CD1c-positive myeloid dendritic cell (primary cell): ENCODE measurements at regions not wholly inside any gene's neighbourhood (a gene's known extent, or its start where the extent isn't known, plus 50 kb on each side); places are given as distances from the start of the nearest gene placed in this dataset.

Experiments used
- DNase-seq: peaks from one replicate; pipeline ENCODE4 v3.0.0-alpha.2; 2016; ENCODE audit errors: extremely low spot score

- no peak for DNase-seq
Measured at GRCh38 chr12:84807249-84807648, 105.3 kb downstream of the SLC6A15 start.

GRCh38 chr12:84805474-84805858 lies 107.1 kb downstream of the SLC6A15 start:
- no peak for DNase-seq

DNA sequence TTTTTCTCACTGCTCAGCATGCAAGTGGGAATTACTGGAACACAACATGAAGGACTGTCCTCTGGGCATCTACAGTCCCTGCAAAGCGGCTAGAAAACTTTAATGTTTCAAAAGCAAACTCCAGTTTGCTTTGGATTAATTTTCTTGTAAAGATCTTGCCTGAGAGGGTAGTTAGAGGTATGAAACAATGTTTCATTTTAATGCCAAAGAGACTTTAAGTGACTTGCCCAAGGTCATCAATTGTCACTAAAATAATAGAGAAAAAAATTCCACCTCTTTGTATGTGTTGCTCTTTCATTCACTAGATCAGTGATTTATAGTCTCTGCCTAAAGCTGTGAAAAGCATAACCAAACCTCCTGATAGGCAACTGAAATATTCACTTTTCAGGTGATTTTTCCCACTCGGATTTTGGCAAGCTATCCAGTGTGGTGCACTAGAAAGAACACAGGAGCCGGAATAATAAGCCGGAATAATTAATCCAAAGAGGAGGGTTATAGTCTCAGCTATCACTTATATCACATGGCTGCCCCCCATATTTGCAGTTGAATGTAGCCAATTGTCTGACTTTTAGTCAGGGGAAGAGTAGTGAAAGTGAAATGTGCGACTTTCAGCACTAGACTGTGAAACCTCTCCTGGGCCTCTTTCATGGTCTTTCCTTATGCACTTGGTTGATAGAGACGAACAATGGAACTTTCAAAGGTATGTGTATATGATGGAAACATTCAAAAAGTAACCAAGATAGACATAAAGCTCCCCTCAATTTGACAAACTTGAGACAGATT lies 107.7 kb downstream of the SLC6A15 start:
- DNase-seq, result no peak

DNA sequence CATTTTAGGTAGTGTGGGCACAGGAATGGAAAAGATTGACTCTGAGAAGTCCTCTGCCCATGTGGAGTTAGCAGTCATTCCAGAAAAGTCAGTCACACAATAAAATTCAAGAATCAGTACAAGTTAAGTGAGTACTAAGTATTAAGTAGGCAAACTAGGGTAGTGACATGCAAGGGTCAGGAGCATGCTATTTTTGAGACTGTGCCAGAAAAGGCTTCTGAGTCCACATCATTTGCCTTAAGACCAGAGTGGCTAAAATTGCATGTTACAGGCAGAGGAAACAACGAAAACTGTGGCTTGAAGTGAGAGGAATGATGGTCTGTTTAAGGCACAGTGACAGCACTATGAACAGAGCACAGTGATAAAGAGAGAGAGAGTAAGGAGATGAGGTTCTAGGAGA lies 108.9 kb downstream of the SLC6A15 start:
- DNase-seq, result no peak

GRCh38 chr12:84802161-84802560 lies 110.4 kb downstream of the SLC6A15 start:
- DNase-seq, result no peak

GRCh38 chr12:84793558-84794367 lies 118.8 kb downstream of the SLC6A15 start:
- no peak for DNase-seq

DNA sequence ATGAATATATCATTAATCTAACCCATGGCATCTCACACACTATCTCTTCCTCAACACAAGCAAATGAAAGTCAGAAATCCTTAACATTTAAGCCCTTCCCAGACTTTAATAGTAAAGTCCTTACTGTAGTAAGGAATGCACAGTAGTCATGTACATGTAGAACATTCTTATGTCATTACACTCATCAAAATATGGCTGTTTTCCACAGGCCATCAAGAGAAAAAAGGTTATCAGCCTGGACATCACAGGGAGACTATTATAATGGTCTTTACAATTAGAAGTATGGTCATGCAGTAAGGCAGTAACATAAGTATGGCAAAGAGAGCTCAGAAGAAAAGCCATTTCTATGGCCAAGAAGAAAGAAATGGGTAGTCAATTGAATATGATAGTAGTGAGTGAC lies 121.2 kb downstream of the SLC6A15 start:
- DNase-seq, result no peak

- DNase-seq, result no peak
Measured at GRCh38 chr12:84789184-84789583, 123.4 kb downstream of the SLC6A15 start.

- no peak for DNase-seq
Measured at GRCh38 chr12:84787253-84787652, 125.3 kb downstream of the SLC6A15 start.

- no peak for DNase-seq
Measured at GRCh38 chr12:84786622-84787021, 126.0 kb downstream of the SLC6A15 start.

GRCh38 chr12:84785951-84786350 lies 126.6 kb downstream of the SLC6A15 start:
- no peak for DNase-seq

DNA sequence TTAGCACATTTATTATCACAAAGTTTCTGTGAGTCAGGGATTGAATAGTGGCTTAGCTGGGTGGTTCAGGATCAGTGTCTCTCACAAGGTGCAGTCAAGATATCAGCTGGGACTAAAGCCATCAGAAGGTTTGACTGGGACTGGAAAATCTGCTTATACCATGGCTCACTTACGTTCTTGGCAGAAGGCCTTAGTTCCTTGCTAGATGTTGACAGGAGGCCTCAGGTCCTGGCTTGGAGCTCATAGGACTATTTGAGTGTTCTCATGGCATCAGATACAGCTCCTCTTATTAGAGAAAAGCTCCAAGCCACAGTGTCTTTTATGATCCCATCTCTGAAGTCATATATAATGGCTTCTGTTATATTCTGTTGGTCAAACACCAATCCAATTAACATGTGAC lies 127.3 kb downstream of the SLC6A15 start:
- no peak for DNase-seq

DNA sequence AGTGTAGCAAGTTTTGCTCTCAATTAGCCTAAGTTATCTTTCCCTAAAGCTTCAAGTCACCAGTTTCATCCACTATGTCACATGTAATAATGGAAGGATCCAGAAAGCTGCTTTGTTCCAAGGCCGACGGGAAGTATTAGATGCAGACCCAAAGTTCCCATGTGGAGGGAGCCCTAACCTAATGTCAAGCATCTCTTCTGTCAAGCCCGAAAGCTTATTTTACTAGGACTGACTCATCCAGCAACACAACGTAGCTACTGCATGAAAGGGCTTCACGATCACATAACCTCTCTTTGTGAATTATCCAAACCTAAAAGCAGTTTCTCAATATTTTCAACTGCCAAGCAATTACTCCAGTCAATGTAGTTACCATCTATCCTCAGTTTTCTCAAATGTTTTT lies 133.4 kb downstream of the SLC6A15 start:
- DNase-seq, result no peak

DNA sequence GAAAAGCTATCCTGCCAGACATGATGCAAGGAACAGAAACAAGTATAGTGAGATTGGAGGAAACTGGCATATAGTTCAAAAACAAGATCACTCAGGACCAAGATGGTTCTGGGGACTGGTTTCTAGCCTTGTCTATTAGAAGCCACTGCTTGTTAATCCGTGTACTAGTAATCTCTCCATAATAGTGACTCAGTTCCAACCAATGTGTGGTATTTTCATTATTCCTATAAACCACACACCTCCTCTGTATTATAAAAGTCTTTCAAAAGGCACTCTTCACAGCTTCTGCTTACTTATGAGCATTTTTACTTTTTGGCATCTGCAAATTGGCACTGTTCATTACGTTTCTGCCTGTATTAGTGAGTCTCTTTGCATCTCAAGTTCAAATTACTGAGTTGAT lies 140.3 kb downstream of the SLC6A15 start:
- no peak for DNase-seq

- no peak for DNase-seq
Measured at GRCh38 chr12:84767079-84767478, 145.5 kb downstream of the SLC6A15 start.

GRCh38 chr12:84766375-84766774 lies 146.2 kb downstream of the SLC6A15 start:
- no peak for DNase-seq

DNA sequence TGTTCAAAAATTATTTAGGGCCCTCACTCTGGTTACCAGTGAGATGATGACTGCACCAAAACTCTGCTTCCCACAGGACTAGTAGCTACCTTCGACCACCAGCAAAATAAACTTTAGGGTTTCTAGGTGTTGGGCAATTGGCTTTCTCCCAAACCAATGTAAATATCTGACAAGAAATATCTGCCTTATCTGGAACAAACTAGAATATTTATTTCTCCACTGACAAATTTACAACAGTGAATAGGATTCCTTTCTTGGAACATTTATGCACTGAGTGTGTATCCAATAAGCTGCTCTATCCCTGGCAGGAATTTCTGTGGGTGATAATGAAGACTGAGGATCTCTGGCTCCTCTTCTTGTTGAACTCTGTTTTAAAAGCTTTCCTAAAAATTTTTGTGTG lies 148.6 kb downstream of the SLC6A15 start:
- DNase-seq, result no peak

DNA sequence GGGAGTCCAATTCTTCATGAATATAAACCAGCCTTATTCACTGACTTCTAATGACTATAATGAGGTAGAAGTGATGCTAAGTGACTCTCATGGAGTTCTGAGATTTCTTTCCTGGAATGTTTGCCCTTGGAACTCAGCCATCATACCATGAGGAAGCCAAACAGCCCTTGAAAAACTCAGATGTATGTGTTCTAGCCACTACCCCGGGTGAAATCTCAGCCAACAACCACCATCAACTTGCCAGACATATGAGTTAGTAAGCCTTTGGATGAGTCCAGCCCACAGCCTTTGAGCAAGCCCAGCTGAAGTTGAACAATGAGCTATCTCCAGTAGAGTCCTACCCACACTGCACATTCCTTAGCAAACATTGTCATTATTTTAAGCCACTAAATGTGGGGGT lies 149.5 kb downstream of the SLC6A15 start:
- no peak for DNase-seq

- no peak for DNase-seq
Measured at GRCh38 chr12:84760091-84760865, 152.3 kb downstream of the SLC6A15 start.

GRCh38 chr12:84757978-84758377 lies 154.6 kb downstream of the SLC6A15 start:
- DNase-seq, result no peak

- DNase-seq, result no peak
Measured at GRCh38 chr12:84756961-84757360, 155.6 kb downstream of the SLC6A15 start.

GRCh38 chr12:84745127-84745526 lies 167.5 kb downstream of the SLC6A15 start:
- no peak for DNase-seq
